ENCODE measurements at regions not wholly inside any gene's neighbourhood (a gene's known extent, or its start where the extent isn't known, plus 50 kb on each side); places are given as distances from the start of the nearest gene placed in this dataset.

GRCh38 chr6:150547502-150548222 lies 52.0 kb upstream of the PLEKHG1 start (continued):
- TF ChIP-seq HNF1A (IDR thresholded peaks at IDR 0.05; ENCODE audit: low read depth) (no peak), HNF1A (CRISPR knock-in tag; IDR thresholded peaks at IDR 0.05; ENCODE audit: borderline replicate concordance) (no peak), USF2 (IDR thresholded peaks at IDR 0.05; ENCODE audit: low read depth, low read length) (no peak), USF2 (CRISPR knock-in tag; IDR thresholded peaks at IDR 0.05; ENCODE audit: borderline replicate concordance) (no peak), ZNF441 (CRISPR knock-in tag; IDR thresholded peaks at IDR 0.05; ENCODE audit: borderline replicate concordance) (no peak), ZSCAN20 (CRISPR knock-in tag; IDR thresholded peaks at IDR 0.05; ENCODE audit: borderline replicate concordance) (no peak), EED (CRISPR knock-in tag; IDR thresholded peaks at IDR 0.05) (no peak), ETS1 (CRISPR knock-in tag; IDR thresholded peaks at IDR 0.05) (no peak), HMG20A (CRISPR knock-in tag; IDR thresholded peaks at IDR 0.05; ENCODE audit: borderline replicate concordance) (no peak), ZNF281 (CRISPR knock-in tag; IDR thresholded peaks at IDR 0.05; ENCODE audit: borderline replicate concordance) (no peak), ZNF333 (CRISPR knock-in tag; IDR thresholded peaks at IDR 0.05; ENCODE audit: borderline replicate concordance) (0 out of 2 replicates have a peak, but pooled peaks have one; percentile 31), GMEB2 (CRISPR knock-in tag; IDR thresholded peaks at IDR 0.05; ENCODE audit: low read depth) (no peak), MLX (CRISPR knock-in tag; IDR thresholded peaks at IDR 0.05) (no peak), BRF2 (CRISPR knock-in tag; IDR thresholded peaks at IDR 0.05) (no peak), ARNTL (CRISPR knock-in tag; IDR thresholded peaks at IDR 0.05) (0 out of 2 replicates have a peak, but pooled peaks have one; percentile 32)

Data from HepG2 (cell line).